Stimulated activated naive B cell treated with anti-CD40 and anti-IgM and Interleukin-4, amounts not matched to agents 10 μg/mL and 1 μg/mL and 100 μg/mL, for 72 hours (primary cell): ENCODE measurements at regions not wholly inside any gene's neighbourhood (a gene's known extent, or its start where the extent isn't known, plus 50 kb on each side); places are given as distances from the start of the nearest gene placed in this dataset.

Experiments
- ATAC-seq, 2 donors: fragments of 150-1000 bp; cut with Tn5 transposase; replicated peaks; 2 replicates each; pipeline ENCODE4 v1.10.0; 2021; ENCODE audit warnings: moderate library complexity in 1 of 2
- DNase-seq: peaks from one replicate; pipeline ENCODE4 v3.0.0; 2021
- H3K27ac Mint-ChIP-seq: one replicate; pipeline ENCODE4 v1.8.0; 2022; ENCODE audit warnings: mild to moderate bottlenecking, mixed read lengths
- H3K27me3 Mint-ChIP-seq, 2 donors: one replicate each; pipeline ENCODE4 v1.8.0; 2022; ENCODE audit warnings: mixed read lengths in 2 of 2
- H3K36me3 Mint-ChIP-seq, 2 donors: one replicate each; pipeline ENCODE4 v1.8.0; 2022; ENCODE audit warnings: mixed read lengths in 2 of 2, mild to moderate bottlenecking in 1 of 2
- H3K4me1 Mint-ChIP-seq, 2 donors: one replicate each; pipeline ENCODE4 v1.8.0; 2022; ENCODE audit warnings: mixed read lengths in 2 of 2, mild to moderate bottlenecking in 1 of 2
- H3K4me3 Mint-ChIP-seq, 2 donors: one replicate each; pipeline ENCODE4 v1.8.0; 2022; ENCODE audit warnings: mild to moderate bottlenecking in 2 of 2, mixed read lengths in 2 of 2, moderate library complexity in 1 of 2
- H3K9me3 Mint-ChIP-seq, 2 donors: one replicate each; pipeline ENCODE4 v1.8.0; 2022; ENCODE audit warnings: mixed read lengths in 2 of 2, mild to moderate bottlenecking in 1 of 2

DNA sequence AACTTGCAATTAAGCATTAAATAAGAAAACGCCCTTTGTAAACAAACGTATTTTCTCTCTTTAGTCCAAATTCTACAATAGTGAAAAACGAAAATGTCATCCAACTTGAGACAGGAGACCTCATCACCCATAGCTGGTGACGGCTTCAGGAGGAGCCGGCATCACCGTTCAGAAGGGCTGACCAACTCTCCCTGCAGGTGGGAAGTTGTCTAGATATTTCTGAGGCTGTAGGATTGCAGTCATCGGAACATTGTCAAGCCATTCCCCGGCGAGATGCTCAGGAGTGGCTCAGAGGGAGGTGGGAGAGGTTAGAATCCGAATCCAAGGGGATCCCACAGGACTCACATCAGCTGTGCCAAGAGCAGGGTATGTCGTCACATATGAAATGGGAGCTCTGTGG, 76.7 kb downstream of the RBFOX3 start:
- Mint-ChIP-seq H3K4me3 (no peak overlapping the region), H3K27ac (no peak overlapping the region), H3K4me1 (no peaks in the 10 kb centered on the region), H3K27me3 (peaks cover 17 to 21% of the 10 kb centered on the region in 2 donors), H3K9me3 (no peaks in the 10 kb centered on the region), H3K36me3 (no peaks in the 10 kb centered on the region)
- no peak for ATAC-seq
- DNase-seq = no peak

DNA sequence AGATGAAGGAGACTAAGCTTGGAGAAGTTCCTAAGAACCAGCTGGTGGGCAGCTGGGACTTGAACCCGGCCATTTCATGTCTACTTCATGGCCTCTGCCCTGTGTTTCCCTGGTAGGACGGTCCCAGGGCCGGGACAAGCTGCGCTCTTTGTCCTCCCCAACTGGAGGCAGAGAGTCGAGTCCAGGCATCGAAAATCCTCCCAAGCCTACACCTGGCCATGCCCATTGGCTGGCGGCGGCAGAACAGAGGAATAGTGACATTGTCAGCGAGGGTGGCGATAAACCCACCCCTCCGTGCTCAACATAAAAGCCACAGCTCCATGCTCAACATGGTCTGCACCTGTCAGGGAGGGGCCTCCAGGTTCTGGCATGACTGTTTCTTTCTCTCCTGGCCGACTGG, 77.7 kb downstream of the RBFOX3 start:
- Mint-ChIP-seq H3K4me3 (no peak overlapping the region), H3K4me1 (no peaks in the 10 kb centered on the region), H3K36me3 (no peaks in the 10 kb centered on the region), H3K9me3 (no peaks in the 10 kb centered on the region), H3K27me3 (peaks cover 24 to 27% of the 10 kb centered on the region in 2 donors), H3K27ac (no peak overlapping the region)
- no peak for DNase-seq
- no peak for ATAC-seq

DNA sequence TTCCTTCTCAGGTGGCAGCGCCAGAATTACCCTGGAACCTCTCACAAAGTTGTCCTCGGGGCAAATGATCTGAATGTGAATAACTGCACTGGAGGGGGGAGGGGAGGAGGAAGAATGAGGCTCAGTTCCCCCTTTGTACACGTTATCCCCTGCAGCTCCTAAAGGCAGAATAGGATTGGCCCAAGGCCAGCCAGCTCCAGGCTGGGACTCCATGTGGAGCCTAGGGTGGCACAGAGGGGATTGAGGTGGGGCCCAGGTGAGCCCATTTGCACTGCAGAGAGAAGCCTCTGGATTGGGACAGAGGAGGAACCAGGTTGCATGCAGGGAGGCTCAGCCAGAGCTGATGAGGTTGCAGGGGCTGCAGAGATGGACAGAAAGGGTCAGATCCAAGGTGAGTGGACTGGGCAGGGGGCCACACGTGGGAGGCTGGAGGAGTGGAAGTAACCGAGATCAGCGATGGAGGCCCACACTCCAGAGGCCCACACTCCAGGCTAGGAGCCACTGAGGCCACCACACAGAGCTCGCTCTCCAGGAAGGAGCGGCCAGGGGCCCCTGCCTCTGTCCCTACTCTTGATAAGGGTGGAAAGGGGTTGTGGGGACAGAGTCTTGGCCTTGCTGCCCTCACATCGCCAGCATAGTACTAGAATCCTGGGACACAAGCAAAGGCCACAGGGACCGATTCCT, 78.6 kb downstream of the RBFOX3 start:
- Mint-ChIP-seq H3K27ac (no peak overlapping the region), H3K4me3 (no peak overlapping the region), H3K4me1 (no peaks in the 10 kb centered on the region), H3K27me3 (peaks cover 22 to 25% of the 10 kb centered on the region in 2 donors), H3K36me3 (no peaks in the 10 kb centered on the region), H3K9me3 (no peaks in the 10 kb centered on the region)
- ATAC-seq = no peak
- DNase-seq = no peak

DNA sequence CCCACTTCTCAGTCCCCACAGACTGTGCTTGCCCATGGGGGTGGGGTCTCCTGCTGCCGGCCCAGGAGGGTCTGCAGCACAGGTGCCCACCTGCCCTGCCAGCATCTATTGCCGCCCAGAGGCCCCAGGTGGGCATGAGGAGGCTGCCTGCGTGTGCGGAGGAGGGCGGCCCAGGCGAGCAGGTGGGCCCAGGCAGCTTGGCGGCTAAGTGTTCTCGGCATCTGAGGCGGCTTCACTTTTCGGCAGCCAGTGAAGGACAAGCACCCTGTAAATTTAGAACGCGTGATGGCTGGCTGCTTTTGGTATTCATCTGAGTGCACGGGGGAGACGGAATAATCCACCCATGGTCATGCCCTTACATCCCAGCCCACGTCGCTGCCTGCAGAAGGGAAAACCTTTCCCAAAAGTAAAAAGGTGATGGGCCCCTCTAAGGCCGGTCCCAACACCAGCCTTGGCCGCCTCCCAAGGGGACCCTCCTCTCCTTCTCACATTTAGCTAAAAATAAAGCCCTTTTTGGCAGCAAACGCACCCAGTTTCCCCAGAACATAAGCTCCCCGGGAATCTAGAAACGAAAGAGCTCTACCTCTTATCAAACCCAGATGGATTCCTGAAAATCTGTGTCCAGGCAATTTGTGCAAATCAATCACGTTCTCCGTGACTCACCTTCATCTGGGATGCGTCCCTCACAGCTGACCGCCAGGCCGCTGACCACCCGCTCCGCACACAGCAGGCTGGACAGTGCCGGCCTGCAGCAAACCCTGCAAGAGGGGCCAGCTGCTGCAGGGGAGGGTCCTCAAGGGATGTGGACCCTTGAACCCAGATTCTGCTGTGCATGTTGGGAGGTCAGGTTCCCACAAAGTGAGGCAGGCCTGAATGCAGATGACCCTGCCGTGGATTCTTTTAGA, 79.4 kb downstream of the RBFOX3 start:
- DNase-seq = no peak

DNA sequence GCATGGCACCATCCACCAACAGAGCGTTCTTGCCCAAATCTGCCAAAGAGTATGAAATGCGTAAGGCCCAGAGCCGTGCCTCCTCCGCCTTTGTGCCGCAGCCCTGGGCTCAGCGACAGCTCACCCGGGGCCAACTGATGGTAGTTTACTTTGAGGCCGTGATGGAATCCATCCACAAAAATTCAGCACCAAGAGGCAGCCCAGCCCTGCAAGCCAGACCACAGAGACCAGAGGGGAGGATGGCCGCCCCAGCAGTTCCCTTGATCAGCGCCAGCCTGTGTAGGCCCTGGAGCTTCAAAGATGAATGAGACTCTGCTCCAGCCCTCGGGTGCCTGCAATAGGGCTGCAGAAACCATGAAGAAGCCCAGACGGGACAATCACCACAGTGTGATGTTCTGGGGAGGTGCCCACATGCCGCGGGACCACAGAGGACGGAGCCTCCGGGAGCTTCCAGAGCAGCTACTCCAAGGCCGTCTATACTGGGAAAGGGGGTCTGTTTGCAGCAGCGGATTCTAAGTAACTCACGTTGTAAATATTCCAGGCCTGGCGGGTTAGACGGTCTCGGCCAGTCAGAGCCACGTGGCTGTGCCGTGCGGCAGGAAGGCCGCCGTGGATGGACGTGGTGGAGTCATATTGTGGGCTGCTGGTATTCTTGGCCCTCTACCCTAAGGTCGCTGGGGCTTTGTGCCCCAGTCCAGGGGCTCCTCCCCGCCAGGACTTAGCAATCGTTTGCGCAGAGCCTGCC, 80.3 kb downstream of the RBFOX3 start:
- DNase-seq = no peak
- no peak for ATAC-seq
- peaks cover 22 to 27% of the 10 kb centered on the region in 2 donors for H3K27me3 Mint-ChIP-seq
- H3K36me3 Mint-ChIP-seq = no peaks in the 10 kb centered on the region
- H3K27ac Mint-ChIP-seq = no peak overlapping the region
- H3K4me1 Mint-ChIP-seq = no peaks in the 10 kb centered on the region
- H3K9me3 Mint-ChIP-seq = no peaks in the 10 kb centered on the region
- no peak overlapping the region for H3K4me3 Mint-ChIP-seq

More for the DNA sequence above, 79.4 kb downstream of the RBFOX3 start:
- Mint-ChIP-seq H3K27ac (no peak overlapping the region), H3K36me3 (no peaks in the 10 kb centered on the region), H3K27me3 (peaks cover 19 to 27% of the 10 kb centered on the region in 2 donors), H3K4me3 (no peak overlapping the region), H3K9me3 (no peaks in the 10 kb centered on the region), H3K4me1 (no peaks in the 10 kb centered on the region)
- ATAC-seq = no peak

DNA sequence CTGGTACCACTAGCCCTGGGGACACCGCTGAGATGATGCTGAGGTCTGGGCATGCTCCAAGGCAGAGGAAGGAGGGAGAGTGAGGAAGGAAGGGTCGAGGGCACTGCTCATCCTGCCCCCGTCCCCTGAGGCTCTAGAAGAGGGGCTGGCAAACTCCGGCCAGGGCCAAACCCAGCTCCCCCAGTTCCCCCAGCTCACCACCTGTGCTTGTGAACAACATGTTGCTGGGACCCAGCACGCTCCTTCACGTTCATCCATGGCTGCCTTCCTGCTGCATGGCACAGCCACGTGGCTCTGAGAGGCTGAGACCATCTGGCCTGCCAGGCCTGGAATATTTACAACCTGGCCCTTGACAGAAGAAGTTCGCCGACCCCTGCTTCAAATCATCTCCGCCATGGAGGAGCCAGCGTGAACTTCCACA, 81.2 kb downstream of the RBFOX3 start:
- Mint-ChIP-seq H3K36me3 (no peaks in the 10 kb centered on the region), H3K27ac (no peak overlapping the region), H3K27me3 (peaks cover 22 to 27% of the 10 kb centered on the region in 2 donors), H3K9me3 (no peaks in the 10 kb centered on the region), H3K4me3 (no peak overlapping the region), H3K4me1 (no peaks in the 10 kb centered on the region)
- DNase-seq = no peak
- no peak for ATAC-seq

DNA sequence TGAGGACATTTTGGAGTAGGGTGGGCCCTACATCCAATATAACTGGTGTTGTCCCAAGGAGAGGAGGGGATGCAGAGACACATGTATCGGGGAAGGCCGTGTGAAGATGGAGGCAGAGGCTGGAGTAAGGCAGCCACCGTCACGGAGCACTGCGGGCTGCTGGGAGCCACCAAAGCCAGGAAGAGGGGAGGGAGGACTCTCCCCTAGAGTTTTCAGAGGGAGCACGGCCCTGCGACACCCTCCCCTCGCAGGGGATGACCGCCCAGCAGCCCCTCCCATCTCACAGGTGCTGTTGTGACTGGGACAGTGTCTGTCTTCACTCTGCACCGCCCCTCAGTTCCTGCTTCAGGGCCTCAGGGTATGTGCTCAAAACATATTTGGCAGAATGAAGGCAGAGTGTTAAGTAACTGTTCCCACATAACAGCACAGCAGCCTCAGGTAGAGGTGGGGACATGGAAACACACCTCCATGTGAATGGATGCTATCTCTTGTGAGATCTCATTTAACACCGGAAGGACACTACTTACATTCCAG, 82.2 kb downstream of the RBFOX3 start:
- no peak for ATAC-seq
- no peak overlapping the region for H3K4me3 Mint-ChIP-seq
- no peaks in the 10 kb centered on the region for H3K36me3 Mint-ChIP-seq
- no peak overlapping the region for H3K27ac Mint-ChIP-seq
- no peak for DNase-seq
- H3K4me1 Mint-ChIP-seq = no peaks in the 10 kb centered on the region
- H3K9me3 Mint-ChIP-seq = no peaks in the 10 kb centered on the region
- H3K27me3 Mint-ChIP-seq = peaks cover 22 to 27% of the 10 kb centered on the region in 2 donors

DNA sequence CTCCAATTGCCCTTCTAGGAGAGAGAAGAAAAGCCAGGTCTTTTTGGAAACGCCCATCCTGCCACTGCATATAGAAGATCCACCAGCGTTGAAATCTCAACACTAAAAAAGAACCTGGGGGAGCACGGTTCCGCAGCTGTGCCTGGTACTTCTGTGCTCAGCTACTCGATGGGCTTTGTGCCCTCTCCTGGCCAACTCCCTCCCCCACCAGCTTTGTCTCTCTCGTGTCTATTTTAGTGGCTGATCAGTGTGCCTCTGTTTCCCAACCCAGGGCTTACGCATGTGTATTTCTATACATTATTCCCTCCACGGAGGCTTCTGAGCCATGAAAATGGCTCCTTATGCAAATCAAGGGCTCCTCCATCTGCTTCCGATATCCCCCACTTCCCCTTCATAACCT, 83.5 kb downstream of the RBFOX3 start:
- H3K9me3 Mint-ChIP-seq = no peaks in the 10 kb centered on the region
- no peaks in the 10 kb centered on the region for H3K36me3 Mint-ChIP-seq
- H3K27me3 Mint-ChIP-seq = peaks cover 20 to 21% of the 10 kb centered on the region in 2 donors
- H3K4me3 Mint-ChIP-seq = no peak overlapping the region
- H3K4me1 Mint-ChIP-seq = no peaks in the 10 kb centered on the region
- DNase-seq (no peak), ATAC-seq (no peak)
- H3K27ac Mint-ChIP-seq = no peak overlapping the region

DNA sequence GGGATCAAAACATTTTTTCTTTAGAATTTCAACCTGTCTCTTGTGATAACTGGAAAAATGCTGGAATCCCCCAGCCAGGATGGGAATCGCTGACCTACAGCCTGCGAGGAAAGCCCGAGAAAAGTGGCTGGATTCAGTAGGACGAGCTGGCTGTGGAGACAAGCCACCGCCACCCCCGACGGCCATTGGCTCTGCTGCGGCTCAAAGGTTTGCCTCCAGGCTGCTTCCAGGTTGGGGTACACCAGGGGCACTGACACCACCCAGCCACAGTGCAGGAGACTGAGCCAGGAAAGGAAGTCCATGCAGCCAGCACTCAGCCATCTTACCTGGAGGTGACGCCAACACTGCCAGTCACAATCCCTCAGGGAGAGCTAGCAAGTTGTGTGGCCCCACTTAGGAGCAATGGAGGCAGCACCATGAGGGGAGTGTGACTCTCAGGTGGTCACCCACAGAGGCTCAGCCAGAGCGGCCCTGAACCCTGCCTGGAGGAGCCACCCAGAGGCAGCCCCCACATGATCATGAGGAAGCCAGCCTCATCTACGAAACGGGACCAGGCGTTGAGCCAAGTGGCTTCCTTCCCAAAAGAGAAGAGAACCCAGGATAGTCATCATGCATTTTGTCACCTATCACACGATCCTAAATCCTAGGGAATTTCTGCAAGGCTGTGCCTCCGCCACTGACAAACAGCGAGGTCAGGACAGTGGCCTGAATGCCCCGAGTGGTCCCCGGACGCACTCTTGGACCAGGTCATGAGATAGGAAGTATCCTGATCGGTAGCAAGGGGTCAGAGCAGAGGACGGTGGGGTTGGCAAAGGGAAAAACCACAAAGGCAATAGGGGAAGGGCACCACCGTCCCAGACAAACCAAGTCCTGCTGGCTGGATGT, 84.8 kb downstream of the RBFOX3 start:
- no peak overlapping the region for H3K27ac Mint-ChIP-seq
- no peaks in the 10 kb centered on the region for H3K4me1 Mint-ChIP-seq
- no peaks in the 10 kb centered on the region for H3K9me3 Mint-ChIP-seq
- no peak for ATAC-seq
- no peaks in the 10 kb centered on the region for H3K36me3 Mint-ChIP-seq
- H3K27me3 Mint-ChIP-seq = peaks cover 14 to 17% of the 10 kb centered on the region in 2 donors
- H3K4me3 Mint-ChIP-seq = no peak overlapping the region
- DNase-seq = no peak

DNA sequence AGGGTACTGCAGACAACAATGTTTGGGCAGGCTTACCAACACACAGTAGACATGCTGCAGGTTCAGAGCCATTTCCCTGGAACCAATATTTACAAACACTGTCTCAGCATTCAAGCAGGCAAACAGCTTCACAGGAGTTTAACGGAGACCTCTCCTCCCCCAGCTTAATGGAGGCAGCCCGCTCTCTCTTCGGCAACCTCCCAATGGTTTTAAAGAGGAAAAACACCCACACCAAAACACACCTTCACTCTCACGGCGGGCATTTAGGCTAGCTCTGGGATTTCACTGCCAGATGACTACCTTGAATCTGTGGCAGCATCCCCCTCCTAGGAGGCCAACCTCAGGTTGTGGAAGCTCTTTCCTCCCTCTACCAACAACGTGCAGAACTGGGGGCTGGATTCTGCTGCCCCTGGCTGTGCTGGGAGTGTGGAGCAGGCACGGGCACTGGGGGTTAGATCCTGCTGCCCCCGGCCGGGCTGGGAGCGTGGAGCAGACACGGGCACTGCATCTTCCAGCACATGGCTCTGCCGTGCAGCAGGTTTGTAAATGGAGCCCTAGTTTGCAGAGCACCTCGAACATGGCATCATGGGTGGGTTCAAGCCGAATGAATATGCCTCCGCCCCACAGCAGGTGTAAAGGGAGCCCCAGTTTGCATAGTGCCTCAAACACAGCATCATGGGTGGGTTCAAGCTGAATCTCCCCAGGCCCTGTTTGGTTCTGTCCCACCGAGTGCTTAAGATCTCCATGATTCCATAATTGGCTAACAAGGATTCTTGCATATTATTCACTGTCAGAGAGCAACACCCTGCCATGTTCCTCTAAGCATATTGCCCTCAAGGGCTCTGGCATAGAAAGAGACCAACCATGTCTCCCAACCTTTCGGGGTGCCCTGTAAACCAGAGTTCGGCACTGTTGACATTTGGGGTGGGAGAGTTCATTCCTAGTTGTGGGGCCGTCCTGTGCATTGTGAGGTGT, 86.4 kb downstream of the RBFOX3 start:
- DNase-seq (no peak), ATAC-seq (no peak)
- Mint-ChIP-seq H3K36me3 (no peaks in the 10 kb centered on the region), H3K9me3 (no peaks in the 10 kb centered on the region), H3K27ac (no peak overlapping the region), H3K27me3 (peaks cover 17 to 22% of the 10 kb centered on the region in 2 donors), H3K4me1 (no peaks in the 10 kb centered on the region), H3K4me3 (no peak overlapping the region)

DNA sequence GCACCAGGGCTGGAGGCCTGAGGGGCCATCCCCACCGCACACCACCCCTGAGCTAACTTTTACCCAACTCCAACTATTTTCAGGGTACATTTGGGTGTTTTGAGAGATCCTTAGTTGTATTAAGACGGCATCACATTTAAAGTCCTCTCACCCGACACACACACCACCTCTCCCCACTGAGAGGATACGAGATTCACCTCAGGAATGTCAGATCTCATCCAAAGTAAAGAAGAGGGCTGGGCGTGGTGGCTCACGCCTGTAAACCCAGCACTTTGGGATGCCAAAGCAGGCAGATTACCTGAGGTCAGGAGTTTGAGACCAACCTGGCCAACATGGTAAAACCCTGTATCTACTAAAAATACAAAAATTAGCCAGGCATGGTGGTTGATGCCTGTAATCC, 88.4 kb downstream of the RBFOX3 start:
- H3K9me3 Mint-ChIP-seq = no peaks in the 10 kb centered on the region

DNA sequence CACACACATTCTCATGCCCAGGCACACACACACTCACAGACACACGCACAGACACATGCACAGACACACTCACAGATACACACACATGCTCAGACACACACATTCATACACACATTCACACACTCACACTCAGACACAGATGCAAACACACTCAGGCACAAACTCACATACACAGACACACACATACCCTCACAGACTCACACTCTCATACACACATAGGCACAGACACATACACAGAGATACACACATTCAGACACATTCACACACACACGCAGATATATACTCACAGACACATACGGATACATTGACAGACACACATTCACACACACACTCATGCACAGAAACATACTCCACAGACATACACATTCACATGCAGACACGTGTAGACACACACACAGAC, 89.6 kb downstream of the RBFOX3 start:
- Mint-ChIP-seq H3K4me1 (no peaks in the 10 kb centered on the region), H3K27me3 (peaks cover 10 to 27% of the 10 kb centered on the region in 2 donors), H3K4me3 (no peak overlapping the region), H3K9me3 (no peaks in the 10 kb centered on the region), H3K27ac (no peak overlapping the region), H3K36me3 (no peaks in the 10 kb centered on the region)
- ATAC-seq (no peak), DNase-seq (no peak)

More for the DNA sequence above, 88.4 kb downstream of the RBFOX3 start:
- Mint-ChIP-seq H3K27ac (no peak overlapping the region), H3K4me3 (no peak overlapping the region), H3K4me1 (no peaks in the 10 kb centered on the region), H3K36me3 (no peaks in the 10 kb centered on the region), H3K27me3 (peaks cover 7 to 23% of the 10 kb centered on the region in 2 donors)
- ATAC-seq = no peak
- no peak for DNase-seq
